ENCODE measurements at regions not wholly inside any gene's neighbourhood (a gene's known extent, or its start where the extent isn't known, plus 50 kb on each side); places are given as distances from the start of the nearest gene placed in this dataset.

GRCh38 chr15:47974724-47975123, 146.1 kb upstream of the SLC24A5 start:
- H3K27me3 ChIP-seq, result no peaks in the 10 kb centered on the region
- H3K36me3 ChIP-seq (replicated peaks in 1 of 2), result no peaks in the 10 kb centered on the region
- TF ChIP-seq CTCF (IDR thresholded peaks at IDR 0.05) (no peak), POLR2A (IDR thresholded peaks at IDR 0.05) (no peak)
- intact Hi-C loops (cut with DNase I), result no loop called here
- H3K27ac ChIP-seq, result no peak overlapping the region
- no peaks in the 10 kb centered on the region for H3K4me1 ChIP-seq (replicated peaks in 1 of 2)
- no peaks in the 10 kb centered on the region for H3K9me3 ChIP-seq (replicated peaks in 1 of 3)
- DNase-seq, result no peak
- 44 to 60% (median 53%) methylated on average over 1 of the region's 1 CpG for WGBS, 4 donors
- H3K4me3 ChIP-seq, result no peak overlapping the region

- H3K4me3 ChIP-seq, result no peak overlapping the region
- DNase-seq, result no peak
- TF ChIP-seq CTCF (IDR thresholded peaks at IDR 0.05), result no peak
- no peaks in the 10 kb centered on the region for H3K27me3 ChIP-seq
- intact Hi-C loops (cut with DNase I), result no loop called here
- no peaks in the 10 kb centered on the region for H3K4me1 ChIP-seq (replicated peaks in 1 of 2)
- no peak overlapping the region for H3K27ac ChIP-seq
- no peaks in the 10 kb centered on the region for H3K36me3 ChIP-seq (replicated peaks in 1 of 2)
- no peaks in the 10 kb centered on the region for H3K9me3 ChIP-seq (replicated peaks in 1 of 3)
Observed at GRCh38 chr15:47975427-47975826, 145.4 kb upstream of the SLC24A5 start.

GRCh38 chr15:47983533-47983932, 137.3 kb upstream of the SLC24A5 start:
- DNase-seq, result no peak
- no peaks in the 10 kb centered on the region for H3K9me3 ChIP-seq (replicated peaks in 1 of 3)
- H3K36me3 ChIP-seq (replicated peaks in 1 of 2), result no peaks in the 10 kb centered on the region
- TF ChIP-seq CTCF (IDR thresholded peaks at IDR 0.05), result no peak
- TF ChIP-seq POLR2A (IDR thresholded peaks at IDR 0.05), result no peak
- no peak overlapping the region for H3K27ac ChIP-seq
- intact Hi-C loops (cut with DNase I), result loop anchor here in 1 of 2 donors (10.0 kb wide), 1 partner anchor 789 kb away; no protein-coding TSS in a partner anchor
- no peaks in the 10 kb centered on the region for H3K27me3 ChIP-seq
- no peak overlapping the region for H3K4me3 ChIP-seq
- WGBS, 4 donors, result 73 to 78% (median 75%) methylated on average over 8 of the region's 8 CpGs
- no peaks in the 10 kb centered on the region for H3K4me1 ChIP-seq (replicated peaks in 1 of 2)

GRCh38 chr15:47985568-47985967, 135.2 kb upstream of the SLC24A5 start:
- Histone ChIP-seq H3K9me3 (replicated peaks in 1 of 3) (no peaks in the 10 kb centered on the region), H3K4me3 (no peak overlapping the region), H3K27me3 (no peaks in the 10 kb centered on the region), H3K27ac (no peak overlapping the region), H3K36me3 (replicated peaks in 1 of 2) (no peaks in the 10 kb centered on the region), H3K4me1 (replicated peaks in 1 of 2) (no peaks in the 10 kb centered on the region)
- 63 to 85% (median 74%) methylated on average over 4 of the region's 4 CpGs for WGBS, 4 donors
- no peak for DNase-seq
- intact Hi-C loops (cut with DNase I), result loop anchor here (2.0 to 10.0 kb wide), 3 partner anchors 513 to 793 kb away; no protein-coding TSS in a partner anchor
- TF ChIP-seq CTCF (IDR thresholded peaks at IDR 0.05) (no peak), POLR2A (IDR thresholded peaks at IDR 0.05) (no peak)
